IMR-90 (cell line): ENCODE measurements at regions not wholly inside any gene's neighbourhood (a gene's known extent, or its start where the extent isn't known, plus 50 kb on each side); places are given as distances from the start of the nearest gene placed in this dataset.
"Not testable (repeated sequence)": the region's sequence is repeated elsewhere in the genome, so short reads cannot be mapped to it uniquely, and the experiment has no call there.

Experiments
- ATAC-seq: fragments of 200-7000 bp; cut with Tn5 transposase; 2 replicates; pipeline ENCODE4 v1.9.1; 2020; ENCODE audit warnings: low read depth, mild to moderate bottlenecking, moderate library complexity
- BruUV-seq: library from RNA; stranded (reverse); fragments of 400-500 nt; replicated peaks from 2 replicates; lab custom pipeline; 2021; lab: Mats Ljungman, UMichigan
- CTCF ChIA-PET: fragments of 300-600 bp; formaldehyde crosslinking; extraction: SDS; loops from one replicate; lab custom pipeline; 2021; ENCODE audit warnings: antibody characterized with exemption; lab: Yijun Ruan, JAX
- POLR2A ChIA-PET: fragments of 300-600 bp; sonication (Branson Sonifier 250); formaldehyde crosslinking; loops from one replicate; lab custom pipeline; 2022; ENCODE audit warnings: antibody characterized with exemption; ENCODE audit not compliant: unreplicated experiment; lab: Charles Lee
- DNase-seq: peaks from one replicate; pipeline ENCODE4 v3.0.0; 2013
- H2AFZ ChIP-seq: replicated peaks from 2 replicates; pipeline ENCODE3; 2013; ENCODE audit warnings: low read length, mild to moderate bottlenecking; ENCODE audit not compliant: poor library complexity
- H2AK5ac ChIP-seq: 2 replicates; pipeline ENCODE4 v1.6.1; 2013; ENCODE audit warnings: low read depth, low read length, inconsistent platforms
- H2AK9ac ChIP-seq: replicated peaks from 2 replicates; pipeline ENCODE3; 2013; ENCODE audit warnings: mild to moderate bottlenecking, low read depth, low read length, moderate library complexity; ENCODE audit not compliant: poor library complexity
- H2BK120ac ChIP-seq: 2 replicates; pipeline ENCODE4 v1.6.1; 2013; ENCODE audit warnings: low read depth, low read length, inconsistent platforms
- H2BK15ac ChIP-seq: 3 replicates; pipeline ENCODE4 v1.6.1; 2013; ENCODE audit warnings: low read depth, low read length, inconsistent platforms
- H2BK20ac ChIP-seq: 2 replicates; pipeline ENCODE4 v1.6.1; 2013; ENCODE audit warnings: low read depth, mild to moderate bottlenecking, inconsistent platforms, low read length, moderate library complexity
- H2BK5ac ChIP-seq: 2 replicates; pipeline ENCODE4 v1.6.1; 2013; ENCODE audit warnings: mild to moderate bottlenecking, low read depth, low read length, inconsistent platforms; ENCODE audit not compliant: poor library complexity, severe bottlenecking
- H3K14ac ChIP-seq: replicated peaks from 2 replicates; pipeline ENCODE4 v1.6.1; 2013; ENCODE audit warnings: low read depth, low read length, inconsistent platforms
- H3K18ac ChIP-seq: 2 replicates; pipeline ENCODE4 v1.6.1; 2013; ENCODE audit warnings: low read depth, low read length, control low read depth
- H3K23ac ChIP-seq: 2 replicates; pipeline ENCODE4 v1.6.1; 2013; ENCODE audit warnings: low read depth, low read length, inconsistent platforms
- H3K27ac ChIP-seq: 2 replicates; pipeline ENCODE4 v1.5.1; 2013; ENCODE audit warnings: mild to moderate bottlenecking, control low read depth, low read length; ENCODE audit not compliant: insufficient read depth
- H3K27me3 ChIP-seq: 2 replicates; pipeline ENCODE4 v1.6.1; 2013; ENCODE audit warnings: low read length; ENCODE audit not compliant: control insufficient read depth, insufficient read depth
- H3K36me3 ChIP-seq: 2 replicates; pipeline ENCODE4 v1.6.1; 2013; ENCODE audit warnings: low read length, mixed read lengths; ENCODE audit not compliant: control insufficient read depth, insufficient read depth
- H3K4ac ChIP-seq: 2 replicates; pipeline ENCODE4 v1.6.1; 2013; ENCODE audit warnings: low read depth, low read length, inconsistent platforms
- H3K4me1 ChIP-seq: 2 replicates; pipeline ENCODE4 v1.6.1; 2013; ENCODE audit warnings: low read length, mixed read lengths; ENCODE audit not compliant: control insufficient read depth, insufficient read depth
- H3K4me2 ChIP-seq: 2 replicates; pipeline ENCODE4 v1.6.1; 2013; ENCODE audit warnings: low read depth, mild to moderate bottlenecking, control low read depth, low read length, moderate library complexity
- H3K4me3 ChIP-seq: 2 replicates; pipeline ENCODE4 v1.5.1; 2013; ENCODE audit warnings: low read depth, mild to moderate bottlenecking, control low read depth, low read length, moderate library complexity; ENCODE audit not compliant: insufficient read depth
- H3K56ac ChIP-seq: 2 replicates; pipeline ENCODE4 v1.6.1; 2013; ENCODE audit warnings: low read length, inconsistent platforms; ENCODE audit not compliant: insufficient read depth; ENCODE audit errors: extremely low read depth
- H3K79me1 ChIP-seq, 2 experiments: 2 replicates each; pipeline ENCODE4 v1.6.1; 2013; ENCODE audit warnings: low read length in 2 of 2, inconsistent platforms in 1 of 2, low read depth in 1 of 2
- H3K9ac ChIP-seq: 2 replicates; pipeline ENCODE4 v1.6.1; 2013; ENCODE audit warnings: low read depth, low read length, control low read depth
- H3K9me1 ChIP-seq: 2 replicates; pipeline ENCODE4 v1.6.1; 2013; ENCODE audit warnings: low read length, inconsistent platforms; ENCODE audit not compliant: insufficient read depth
- H3K9me3 ChIP-seq: 2 replicates; pipeline ENCODE4 v1.6.1; 2013; ENCODE audit warnings: low read length; ENCODE audit not compliant: control insufficient read depth, insufficient read depth
- H4K20me1 ChIP-seq: 2 replicates; pipeline ENCODE4 v1.6.1; 2013; ENCODE audit warnings: low read length, inconsistent platforms; ENCODE audit not compliant: insufficient read depth
- H4K5ac ChIP-seq: 2 replicates; pipeline ENCODE4 v1.6.1; 2013; ENCODE audit warnings: mild to moderate bottlenecking, low read depth, low read length, control low read depth
- H4K8ac ChIP-seq, 2 experiments: 2 replicates each; pipeline ENCODE4 v1.6.1; 2013; ENCODE audit warnings: low read depth in 2 of 2, low read length in 2 of 2, control low read depth in 1 of 2, inconsistent platforms in 1 of 2
- H4K91ac ChIP-seq: 2 replicates; pipeline ENCODE4 v1.6.1; 2013; ENCODE audit warnings: low read depth, low read length, inconsistent platforms; ENCODE audit not compliant: insufficient read depth
- NFE2L2 ChIP-seq: fragments of 150-350 bp; IDR thresholded peaks from 2 replicates; pipeline ENCODE4 v1.6.1; 2016; ENCODE audit warnings: low read depth, mild to moderate bottlenecking, low read length
- WGBS, 2 experiments: methylation state at CpG; one replicate each; pipeline versions ENCODE4 v1.1.5 to v1.1.7; 2013; ENCODE audit warnings: missing lambda C conversion rate in 2 of 2; ENCODE audit not compliant: insufficient read length in 1 of 2; ENCODE audit errors: extremely low coverage in 2 of 2; 5-methylcytosine and 5-hydroxymethylcytosine counted together
- dilution Hi-C: fragments of 300-500 bp; cut with HindIII; formaldehyde crosslinking; loops from one replicate; pipeline ENCODE4 v1.14.3; 2018; ENCODE audit warnings: low sequenced_read_pairs; ENCODE audit not compliant: unreplicated experiment
- in situ Hi-C: fragments of 300-500 bp; cut with MboI; formaldehyde crosslinking; loops from 3 replicates; pipeline ENCODE4 v1.14.3; 2019; ENCODE audit warnings: low sequenced_read_pairs, inconsistent platforms, mixed read lengths
- intact Hi-C: fragments of 100-400 bp; cut with micrococcal nuclease; formaldehyde crosslinking; loops from 2 replicates; pipeline ENCODE4 v1.10.0; 2022

- not testable (repeated sequence) for BruUV-seq
These were observed 91.0 kb upstream of the GARIN1A start for GRCh38 chr7:128581100-128581499.

GRCh38 chr7:128581825-128582561 is 90.1 kb upstream of the GARIN1A start:
- BruUV-seq, H3K23ac ChIP-seq, H2AFZ ChIP-seq, H3K9ac ChIP-seq, H2BK5ac ChIP-seq, H3K79me1 ChIP-seq, H4K20me1 ChIP-seq, H3K4ac ChIP-seq, POLR2A ChIA-PET, H2AK5ac ChIP-seq, in situ Hi-C loops, H2BK20ac ChIP-seq, H2BK15ac ChIP-seq, H3K27me3 ChIP-seq, H4K91ac ChIP-seq, H3K9me3 ChIP-seq, dilution Hi-C loops, CTCF ChIA-PET, DNase-seq, H3K4me2 ChIP-seq, H3K9me1 ChIP-seq, H2AK9ac ChIP-seq, H3K18ac ChIP-seq, H3K14ac ChIP-seq, H3K4me3 ChIP-seq, H3K56ac ChIP-seq, H3K27ac ChIP-seq, intact Hi-C loops, H3K4me1 ChIP-seq, H2BK120ac ChIP-seq, H4K5ac ChIP-seq, H4K8ac ChIP-seq, ATAC-seq: not testable (repeated sequence)
- no CpG with 5 or more reads among the region's 2 CpGs for WGBS, 2 experiments
- peaks cover 13% of the 10 kb centered on the region for H3K36me3 ChIP-seq

More at GRCh38 chr7:128581100-128581499, 91.0 kb upstream of the GARIN1A start:
- H2AK5ac ChIP-seq, H3K9me1 ChIP-seq, H3K14ac ChIP-seq, POLR2A ChIA-PET, H3K27ac ChIP-seq, H2AFZ ChIP-seq, H4K5ac ChIP-seq, H2BK15ac ChIP-seq, H4K8ac ChIP-seq, H3K56ac ChIP-seq, H3K9me3 ChIP-seq, dilution Hi-C loops, H3K4me1 ChIP-seq, H2BK5ac ChIP-seq, H3K4ac ChIP-seq, intact Hi-C loops, H2BK20ac ChIP-seq, H3K4me2 ChIP-seq, H3K79me1 ChIP-seq, H3K18ac ChIP-seq, H4K91ac ChIP-seq, CTCF ChIA-PET, H3K9ac ChIP-seq, H2BK120ac ChIP-seq, H3K23ac ChIP-seq, H4K20me1 ChIP-seq, H3K4me3 ChIP-seq, H3K27me3 ChIP-seq, H2AK9ac ChIP-seq, in situ Hi-C loops: not testable (repeated sequence)
- peak; percentile 96 for ATAC-seq
- TF ChIP-seq NFE2L2: peak; percentile 32; the same call in 1 of the 2 replicates
- WGBS, 2 experiments: no CpG with 5 or more reads among the region's 5 CpGs
- peak; percentile 73 for DNase-seq
- H3K36me3 ChIP-seq: peaks cover 13% of the 10 kb centered on the region
